ENCODE measurements at regions not wholly inside any gene's neighbourhood (a gene's known extent, or its start where the extent isn't known, plus 50 kb on each side); places are given as distances from the start of the nearest gene placed in this dataset.

DNA sequence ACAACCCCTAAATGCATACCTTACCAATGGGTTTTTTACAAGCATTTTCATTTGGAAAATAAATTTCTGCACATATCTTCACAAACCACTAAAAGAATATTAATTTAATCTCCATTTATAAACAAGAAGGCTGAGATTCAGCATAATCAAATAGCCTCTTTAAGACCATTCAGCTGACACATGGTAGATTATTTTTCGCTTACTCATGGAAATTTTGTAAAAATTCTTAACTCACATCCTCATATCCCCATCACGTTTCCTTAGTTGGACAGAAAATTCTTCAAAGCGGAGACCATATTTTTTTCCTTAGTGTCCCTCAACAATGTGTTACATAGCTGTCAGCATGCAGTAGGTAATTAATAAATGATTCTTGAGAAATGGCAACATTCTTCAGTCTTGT, 439.6 kb upstream of the PTCHD4 start:
- TF ChIP-seq, protein P1, sequence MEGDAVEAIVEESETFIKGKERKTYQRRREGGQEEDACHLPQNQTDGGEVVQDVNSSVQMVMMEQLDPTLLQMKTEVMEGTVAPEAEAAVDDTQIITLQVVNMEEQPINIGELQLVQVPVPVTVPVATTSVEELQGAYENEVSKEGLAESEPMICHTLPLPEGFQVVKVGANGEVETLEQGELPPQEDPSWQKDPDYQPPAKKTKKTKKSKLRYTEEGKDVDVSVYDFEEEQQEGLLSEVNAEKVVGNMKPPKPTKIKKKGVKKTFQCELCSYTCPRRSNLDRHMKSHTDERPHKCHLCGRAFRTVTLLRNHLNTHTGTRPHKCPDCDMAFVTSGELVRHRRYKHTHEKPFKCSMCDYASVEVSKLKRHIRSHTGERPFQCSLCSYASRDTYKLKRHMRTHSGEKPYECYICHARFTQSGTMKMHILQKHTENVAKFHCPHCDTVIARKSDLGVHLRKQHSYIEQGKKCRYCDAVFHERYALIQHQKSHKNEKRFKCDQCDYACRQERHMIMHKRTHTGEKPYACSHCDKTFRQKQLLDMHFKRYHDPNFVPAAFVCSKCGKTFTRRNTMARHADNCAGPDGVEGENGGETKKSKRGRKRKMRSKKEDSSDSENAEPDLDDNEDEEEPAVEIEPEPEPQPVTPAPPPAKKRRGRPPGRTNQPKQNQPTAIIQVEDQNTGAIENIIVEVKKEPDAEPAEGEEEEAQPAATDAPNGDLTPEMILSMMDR (IDR thresholded peaks at IDR 0.05), result no peak
- TF ChIP-seq POLR2AphosphoS5 (IDR thresholded peaks at IDR 0.05) (no peak), POLR2A (IDR thresholded peaks at IDR 0.05) (no peak), EP300 (IDR thresholded peaks at IDR 0.05) (no peak)

All from gastroesophageal sphincter (tissue), 3 donors.